NCI-H2107 (cell line): ENCODE measurements at regions not wholly inside any gene's neighbourhood (a gene's known extent, or its start where the extent isn't known, plus 50 kb on each side); places are given as distances from the start of the nearest gene placed in this dataset.

Experiments used
- DNase-seq: peaks from one replicate; lab custom pipeline; 2025; lab: John Stamatoyannopoulos, UW

- DNase-seq: no peak
Measured at GRCh38 chr13:50577806-50578205, 265.7 kb downstream of the DLEU7 start.

GRCh38 chr13:50580684-50581305, 262.7 kb downstream of the DLEU7 start:
- no peak for DNase-seq

GRCh38 chr13:50581586-50582196, 261.8 kb downstream of the DLEU7 start:
- peak; percentile 20 for DNase-seq

- no peak for DNase-seq
Measured at GRCh38 chr13:50584856-50585580, 258.5 kb downstream of the DLEU7 start.

GRCh38 chr13:50585674-50586413, 257.6 kb downstream of the DLEU7 start:
- no peak for DNase-seq

GRCh38 chr13:50586414-50587083, 256.9 kb downstream of the DLEU7 start:
- DNase-seq: no peak

DNA sequence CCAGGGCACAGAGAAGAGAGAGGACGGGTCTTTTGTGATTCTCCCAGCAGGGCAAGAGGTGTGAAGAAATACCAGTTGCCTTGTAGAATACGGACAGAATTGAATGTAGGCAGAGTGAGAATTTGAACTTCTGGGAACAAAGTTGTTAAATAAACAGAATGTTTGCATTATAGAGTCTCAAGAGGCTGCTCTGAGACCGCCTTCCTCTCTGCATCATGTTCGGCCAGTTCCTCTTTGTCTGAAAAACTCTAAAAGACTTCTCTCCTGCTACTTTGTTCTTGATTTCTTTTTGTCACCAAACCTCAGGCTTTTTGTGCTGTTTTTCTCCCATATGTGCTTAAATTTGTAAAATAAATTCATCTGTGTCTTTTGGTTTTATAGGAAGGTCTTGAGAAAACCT, 256.4 kb downstream of the DLEU7 start:
- no peak for DNase-seq

DNA sequence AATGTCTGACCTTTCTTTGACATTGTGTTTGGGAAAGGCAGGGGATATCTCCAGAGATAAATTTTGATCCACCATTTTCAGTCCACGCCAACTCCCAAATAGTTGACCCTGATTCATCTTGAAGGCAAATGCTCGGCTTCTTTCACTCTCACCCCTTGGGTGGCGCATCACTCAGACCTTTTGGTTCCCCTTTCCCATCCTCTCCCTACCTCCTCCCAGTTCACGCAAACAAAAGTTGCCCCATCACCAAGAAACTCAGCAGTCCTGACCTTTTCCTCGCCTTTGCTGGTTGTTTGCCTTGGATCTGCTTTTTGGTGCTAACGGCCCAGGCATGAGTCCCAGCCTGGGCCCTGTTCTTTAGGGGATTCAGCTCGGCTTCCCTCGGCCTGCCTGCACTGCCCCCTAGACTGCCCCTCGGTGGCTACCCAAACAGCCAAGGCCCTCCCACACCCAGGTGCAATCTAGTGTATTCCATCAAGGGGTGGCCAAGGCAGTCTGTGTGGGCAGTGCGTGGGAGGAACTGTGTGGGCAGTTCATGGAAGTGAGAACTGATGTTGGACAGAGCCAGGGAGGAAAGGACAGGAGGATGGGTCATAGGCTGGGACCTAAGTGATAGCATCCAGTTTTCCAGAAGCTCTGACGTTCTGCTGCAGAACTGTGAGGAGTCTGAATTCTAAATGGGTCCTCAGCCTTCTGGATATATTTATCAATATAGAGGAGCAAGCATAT, 255.7 kb downstream of the DLEU7 start:
- no peak for DNase-seq

DNA sequence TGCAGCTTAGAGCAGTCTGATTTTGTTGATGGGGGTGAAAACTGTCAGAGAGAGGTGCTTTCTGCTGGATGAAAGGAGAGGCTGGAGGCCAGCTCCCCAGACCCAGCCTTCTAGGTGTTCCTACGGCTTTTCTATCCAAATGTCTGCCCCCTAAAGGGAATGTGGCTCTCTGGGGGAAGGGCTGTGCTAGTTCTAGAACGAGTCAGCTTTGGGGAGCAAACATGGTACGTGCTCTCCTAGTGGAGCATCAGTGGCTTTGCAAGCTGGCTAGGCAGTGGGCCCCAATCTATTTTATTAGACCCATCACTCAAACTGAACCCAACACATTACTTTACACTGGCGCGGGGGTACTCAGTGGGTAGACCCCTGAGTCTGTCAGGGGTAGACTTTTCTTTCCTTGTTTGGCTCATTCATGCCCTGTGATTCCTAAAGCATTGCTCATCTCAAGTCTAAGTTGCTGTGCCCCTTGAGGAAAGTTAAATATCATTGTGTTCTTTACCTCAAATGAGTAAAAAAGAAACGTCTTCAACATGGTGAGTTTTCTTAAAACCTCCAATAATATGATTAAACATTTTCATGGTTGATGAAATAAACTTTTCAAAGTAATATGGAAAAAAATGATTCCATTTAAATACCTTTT, 254.9 kb downstream of the DLEU7 start:
- DNase-seq: no peak

DNA sequence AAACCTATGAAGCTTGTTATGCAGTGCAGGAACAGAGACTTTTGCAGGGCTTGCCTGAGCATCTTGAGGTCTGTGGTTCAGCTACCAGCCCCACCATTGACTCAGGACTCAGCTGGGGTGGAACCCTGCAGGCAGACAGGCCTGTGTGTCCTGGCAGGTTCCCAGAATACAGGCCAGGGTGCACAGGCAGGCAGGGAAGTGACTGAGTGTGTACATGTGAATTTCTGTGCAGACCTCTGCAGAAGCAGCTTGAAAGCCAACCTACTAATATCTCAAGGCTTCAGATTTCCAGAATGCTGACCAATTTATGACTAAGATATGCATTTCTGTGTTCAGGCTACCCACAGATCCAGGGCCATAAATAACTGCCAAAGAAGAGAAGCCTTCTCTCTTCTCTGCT, 254.4 kb downstream of the DLEU7 start:
- DNase-seq: no peak

GRCh38 chr13:50589651-50590054, 253.8 kb downstream of the DLEU7 start:
- DNase-seq: no peak

DNA sequence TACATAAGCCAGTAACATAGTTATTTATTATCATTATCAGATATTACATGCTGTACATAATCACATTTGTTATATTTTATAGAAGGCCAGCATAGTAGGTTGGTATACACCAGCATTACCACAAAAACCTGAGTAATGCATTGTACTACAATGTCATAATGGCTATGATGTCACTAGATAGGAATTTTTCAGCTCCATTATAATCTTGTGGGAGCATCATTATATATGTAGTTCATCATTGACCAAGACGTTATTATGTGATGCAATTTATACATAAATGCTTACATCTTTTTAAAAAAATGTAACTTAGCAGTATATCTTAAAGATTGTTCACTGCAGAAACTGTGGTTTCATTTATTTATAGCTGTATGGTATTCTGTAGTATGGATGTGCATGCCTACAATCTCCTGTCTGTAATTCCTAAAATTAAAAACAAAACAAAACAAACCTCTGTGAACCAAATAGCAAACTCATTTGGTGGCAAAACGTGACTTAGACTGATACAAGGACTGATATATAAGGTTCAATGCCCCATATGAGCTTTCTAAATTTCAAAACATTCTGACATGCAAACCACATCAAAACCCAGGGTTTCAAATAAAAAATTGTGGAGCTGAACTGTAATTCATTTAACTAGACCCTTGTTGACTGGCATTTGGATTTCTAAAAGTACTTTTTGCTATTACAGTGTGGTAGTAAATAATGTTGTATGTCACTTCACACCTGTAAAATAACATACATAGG, 250.9 kb downstream of the DLEU7 start:
- no peak for DNase-seq

- no peak for DNase-seq
Measured at GRCh38 chr13:50593207-50593606, 250.3 kb downstream of the DLEU7 start.

DNA sequence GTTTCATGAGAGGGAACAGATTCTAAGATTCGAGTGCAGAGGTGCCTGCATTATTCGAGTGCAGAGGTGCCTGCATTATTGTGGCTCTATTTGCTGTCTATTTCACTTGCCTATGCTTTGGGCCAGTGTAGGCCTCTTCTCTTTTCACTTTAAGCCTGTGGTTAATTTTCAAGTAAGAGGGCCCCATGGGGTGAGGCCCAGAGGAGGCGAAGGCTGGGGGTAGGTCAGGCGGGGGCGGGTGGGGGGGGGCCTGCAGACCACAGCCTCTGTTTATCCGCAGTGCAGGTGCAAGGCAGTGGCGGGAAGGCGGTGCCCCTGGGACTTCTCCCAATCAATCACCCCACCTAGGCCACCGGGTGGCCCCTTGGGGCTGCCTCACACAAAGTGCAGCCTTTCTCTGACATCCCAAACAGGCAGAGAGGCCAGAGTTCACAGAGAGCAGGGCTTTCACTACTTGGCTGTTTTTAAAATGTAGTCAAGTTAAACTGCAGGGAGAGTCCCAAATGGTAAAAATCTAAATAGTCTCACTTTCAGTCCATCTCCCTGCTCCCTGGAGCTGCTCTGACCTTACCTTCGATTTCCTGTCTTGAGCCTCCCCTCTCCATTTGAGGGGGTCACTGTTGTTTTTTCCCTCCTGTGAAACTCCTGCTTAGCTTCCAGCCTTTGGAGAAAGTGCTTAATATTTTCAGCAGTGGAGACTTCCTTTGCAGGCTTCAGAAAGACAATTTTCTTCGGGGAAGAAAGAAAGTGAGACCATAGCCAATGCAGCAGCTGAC, 249.0 kb downstream of the DLEU7 start:
- DNase-seq: peak; percentile 57

DNA sequence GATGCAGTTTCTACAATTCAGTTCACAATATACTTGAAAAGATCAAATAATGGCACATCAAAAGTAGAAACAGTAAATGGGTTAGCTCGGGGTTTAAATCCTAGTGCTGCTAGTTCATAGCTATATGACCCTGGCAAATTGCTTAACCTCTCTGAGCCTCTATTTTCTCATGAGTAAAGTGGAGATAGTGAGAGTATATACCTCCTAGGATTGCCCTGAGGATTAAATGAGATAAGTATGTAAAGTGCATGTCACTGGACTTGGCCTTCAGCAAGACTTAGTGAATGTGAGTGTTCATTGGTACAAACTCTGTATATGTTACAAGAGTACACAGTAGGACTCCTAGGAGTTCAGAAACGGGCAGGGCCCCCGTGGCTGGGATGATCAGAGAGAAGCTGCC, 248.3 kb downstream of the DLEU7 start:
- no peak for DNase-seq

DNA sequence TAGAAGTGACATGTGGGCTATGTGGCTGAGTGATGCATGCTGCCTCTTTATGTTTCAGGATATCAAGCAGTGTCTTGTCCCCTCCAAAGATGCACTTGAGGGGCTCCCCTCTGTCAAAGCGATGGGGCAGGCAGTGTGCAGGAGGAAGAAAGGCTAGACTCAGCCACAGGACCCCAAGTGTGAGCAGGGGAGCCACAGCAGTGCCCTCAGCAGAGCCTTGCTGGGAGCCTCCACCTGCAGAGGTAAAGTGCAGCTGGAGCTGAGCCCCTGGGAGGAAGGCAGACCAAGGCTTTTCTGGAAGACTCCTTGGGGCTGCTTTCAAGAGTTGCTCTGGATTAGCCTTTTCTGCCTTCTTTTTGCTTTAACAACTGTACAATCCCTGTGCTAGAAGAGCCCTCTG, 247.3 kb downstream of the DLEU7 start:
- no peak for DNase-seq

- DNase-seq: no peak
Measured at GRCh38 chr13:50596776-50597203, 246.7 kb downstream of the DLEU7 start.

- DNase-seq: no peak
Measured at GRCh38 chr13:50598338-50598737, 245.2 kb downstream of the DLEU7 start.

DNA sequence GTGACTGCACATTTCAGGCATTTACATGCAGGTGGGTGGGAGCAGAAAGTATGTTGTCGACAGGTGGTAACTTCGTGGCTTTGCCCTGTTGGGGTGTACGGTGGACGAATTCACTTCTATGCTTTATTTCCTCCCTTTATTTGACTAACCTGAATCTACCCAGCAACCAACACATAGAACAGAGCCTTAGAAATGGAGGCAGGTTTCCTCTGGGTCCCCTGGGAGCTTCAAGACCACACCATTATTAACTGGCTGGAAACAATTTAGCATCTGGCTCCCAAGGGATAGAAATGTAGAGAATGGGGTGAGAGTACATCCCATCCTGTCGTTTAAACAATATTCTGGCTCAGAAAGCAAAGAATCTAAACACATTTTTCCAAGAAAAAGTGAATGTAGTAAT, 244.4 kb downstream of the DLEU7 start:
- peak; percentile 14 for DNase-seq
